Stimulated activated CD8-positive, alpha-beta memory T cell treated with anti-CD3 and anti-CD28 coated beads, Interleukin-2, amount 100 ng/mL, for 48 hours (primary cell): ENCODE measurements at regions not wholly inside any gene's neighbourhood (a gene's known extent, or its start where the extent isn't known, plus 50 kb on each side); places are given as distances from the start of the nearest gene placed in this dataset.

ENCODE experiments used
- DNase-seq, 2 donors: peaks; one replicate each; pipeline ENCODE4 v3.0.0-alpha.2; 2020; ENCODE audit warnings: low read depth in 2 of 2

- no peak for DNase-seq
Measured at GRCh38 chr1:81577004-81577697, 223.6 kb upstream of the ADGRL2 start.

DNA sequence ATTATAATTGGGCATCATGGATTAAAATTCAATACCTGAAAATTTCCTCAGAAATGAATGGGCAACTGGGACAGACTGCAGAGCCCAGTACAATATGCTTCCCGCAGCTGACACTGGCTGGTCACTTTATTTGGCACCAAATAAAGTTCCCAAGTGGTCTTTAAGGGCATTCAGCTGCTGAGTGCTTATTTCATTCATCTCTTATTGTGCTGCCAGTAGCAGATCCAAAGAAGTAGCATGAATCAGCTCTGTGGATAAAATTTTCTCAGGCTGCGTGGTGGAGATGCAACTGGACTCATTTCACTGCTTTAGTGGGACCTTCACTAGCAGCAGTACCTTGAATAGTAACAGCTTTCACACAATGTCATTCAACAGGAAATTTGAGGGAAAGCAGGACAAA is 226.3 kb upstream of the ADGRL2 start:
- no peak for DNase-seq

- no peak for DNase-seq
Measured at GRCh38 chr1:81573458-81573857, 227.3 kb upstream of the ADGRL2 start.

GRCh38 chr1:81571946-81572345 is 228.8 kb upstream of the ADGRL2 start:
- no peak for DNase-seq

- DNase-seq: no peak
Measured at GRCh38 chr1:81569761-81570160, 231.0 kb upstream of the ADGRL2 start.

GRCh38 chr1:81563632-81564031 is 237.1 kb upstream of the ADGRL2 start:
- no peak for DNase-seq

DNA sequence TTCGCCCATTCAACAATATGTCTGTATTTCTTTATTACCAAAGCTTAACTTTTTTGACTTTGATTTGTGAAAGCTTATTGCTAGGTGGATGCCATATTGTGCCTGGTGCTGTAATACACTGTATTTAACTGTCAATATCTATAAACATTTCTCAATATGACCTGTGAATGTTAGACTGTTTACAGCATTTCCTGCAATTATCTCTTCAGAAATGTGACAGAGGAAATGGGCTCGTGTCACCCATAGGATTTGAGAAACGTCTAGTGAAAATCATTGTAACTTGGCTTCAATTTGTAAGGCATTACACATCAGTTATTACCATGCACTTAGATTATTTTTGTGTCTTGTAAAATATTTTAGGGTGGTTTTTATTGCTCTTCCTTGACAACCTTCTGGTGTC is 237.8 kb upstream of the ADGRL2 start:
- no peak for DNase-seq

GRCh38 chr1:81560629-81561028 is 240.1 kb upstream of the ADGRL2 start:
- DNase-seq: no peak

DNA sequence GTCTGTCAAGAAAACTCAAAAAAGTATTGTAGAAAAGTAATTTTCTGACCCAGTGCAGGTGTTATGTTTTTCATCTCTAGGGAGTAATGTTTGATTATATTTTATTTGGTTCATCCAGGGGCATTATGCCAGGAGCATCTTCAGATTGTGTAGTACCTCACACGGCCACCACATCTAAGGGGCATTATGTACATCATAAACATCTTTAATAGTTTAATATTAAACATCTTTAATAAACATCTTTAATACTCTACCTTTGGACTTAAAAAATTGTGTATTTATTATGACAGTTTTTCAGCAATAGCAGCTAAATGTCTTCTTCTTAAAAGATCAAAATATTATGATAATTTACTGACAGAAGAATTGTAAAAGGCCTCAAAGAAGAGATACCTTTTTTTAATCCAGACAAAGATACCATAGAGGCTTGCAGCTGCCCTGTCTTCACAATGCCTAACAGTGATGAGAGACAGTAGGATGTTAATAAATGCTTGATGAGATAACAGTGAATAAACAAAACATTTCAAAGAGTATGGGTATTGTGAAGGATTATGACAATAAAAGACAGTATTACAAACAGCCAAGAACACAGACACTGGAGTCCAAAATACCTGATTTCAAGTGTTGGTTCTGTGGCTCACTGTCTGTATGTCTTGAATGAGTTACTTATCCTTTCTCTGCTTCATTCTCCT is 240.9 kb upstream of the ADGRL2 start:
- DNase-seq: no peak

DNA sequence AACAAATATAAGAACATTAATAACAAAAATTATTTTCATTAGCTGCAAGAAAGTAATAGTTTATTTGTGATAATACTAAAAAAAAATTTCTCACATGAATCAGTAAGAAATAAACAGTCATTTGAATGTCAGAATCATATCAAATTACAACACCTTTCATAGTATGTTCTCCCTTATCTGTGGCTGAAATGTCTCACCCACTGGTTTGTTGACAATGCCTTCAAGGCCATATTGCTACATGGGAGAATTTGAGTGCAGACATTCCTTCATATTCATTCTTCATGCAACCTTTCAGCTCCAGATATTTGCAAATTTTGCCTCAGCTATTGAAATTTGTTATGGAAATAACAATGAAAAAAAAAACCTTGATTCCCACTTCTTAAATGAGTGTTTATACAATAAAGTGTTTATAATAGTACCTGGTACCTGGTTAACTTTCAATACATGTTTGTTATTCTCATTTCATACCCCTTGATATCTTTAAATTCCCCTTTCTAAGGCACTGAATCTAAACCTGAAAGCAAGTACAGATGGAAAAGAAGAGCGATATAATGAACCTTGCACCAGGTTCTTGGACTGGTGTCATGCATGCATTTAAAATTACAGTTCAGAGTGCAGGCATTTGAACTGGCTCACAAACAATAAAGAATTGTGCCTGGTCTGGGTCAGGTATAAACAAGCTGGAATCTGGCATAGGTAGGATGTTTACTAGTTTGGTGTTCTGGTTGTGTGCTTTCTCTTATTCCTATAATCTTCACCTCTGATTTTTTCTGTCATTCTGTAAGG is 242.2 kb upstream of the ADGRL2 start:
- no peak for DNase-seq

DNA sequence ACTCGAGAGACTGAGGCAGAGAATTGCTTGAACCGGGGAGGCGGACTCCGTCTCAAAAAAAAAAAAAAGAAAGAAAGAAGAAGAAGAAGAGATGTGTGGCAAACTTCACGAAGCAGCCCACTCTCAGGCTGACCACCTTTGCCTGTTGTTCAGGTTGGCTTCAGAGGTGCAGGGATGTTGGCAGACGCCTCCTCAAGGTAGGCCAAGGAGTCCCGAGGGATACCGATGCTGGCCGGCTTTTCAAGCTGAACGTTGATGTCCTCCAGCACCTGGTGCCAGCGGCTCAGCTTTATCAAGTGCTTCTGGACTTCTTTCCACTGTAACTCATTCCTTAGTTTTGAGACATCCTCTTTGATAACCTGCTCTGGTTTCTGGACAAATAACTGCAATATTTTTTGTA is 243.8 kb upstream of the ADGRL2 start:
- no peak for DNase-seq

- DNase-seq: no peak
Measured at GRCh38 chr1:81554534-81554933, 246.2 kb upstream of the ADGRL2 start.

DNA sequence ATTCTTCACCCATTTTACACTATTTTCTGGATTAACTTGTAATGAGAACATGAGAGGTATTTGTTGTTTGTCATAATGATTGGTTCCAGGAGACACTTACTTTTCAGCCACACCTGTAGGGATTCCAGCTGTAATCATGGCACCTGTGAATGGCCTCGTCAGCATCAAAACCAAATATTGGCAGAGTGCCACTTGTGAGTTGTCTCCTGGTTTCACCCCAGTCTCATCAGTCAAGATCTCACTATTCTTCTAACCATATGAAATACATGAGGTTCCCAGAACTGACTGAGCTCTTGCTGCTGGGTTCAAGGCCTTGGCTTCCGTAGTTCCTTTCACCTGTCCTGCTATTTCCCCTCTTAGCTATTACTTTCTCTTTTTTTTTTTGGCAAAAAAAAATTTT is 246.6 kb upstream of the ADGRL2 start:
- no peak for DNase-seq

DNA sequence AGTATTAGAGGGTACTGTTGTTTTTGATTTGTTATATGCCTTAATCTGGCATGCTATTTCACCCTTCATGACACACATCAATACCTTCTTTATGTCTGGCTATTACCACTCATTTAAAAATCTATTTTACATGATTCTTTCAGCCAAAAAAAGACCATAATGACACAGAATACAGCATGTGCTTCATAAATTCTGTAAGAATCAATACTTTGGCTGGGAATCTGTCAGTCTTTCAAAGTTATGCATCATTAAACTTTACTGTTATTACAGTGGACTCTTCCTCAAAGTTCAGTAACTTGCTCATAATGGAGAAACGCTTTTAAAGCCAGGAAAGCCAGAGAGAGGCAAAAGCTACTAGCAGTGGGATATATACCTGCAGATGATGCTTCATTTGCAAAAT is 247.2 kb upstream of the ADGRL2 start:
- DNase-seq: no peak

- DNase-seq: no peak
Measured at GRCh38 chr1:81551946-81552345, 248.8 kb upstream of the ADGRL2 start.

DNA sequence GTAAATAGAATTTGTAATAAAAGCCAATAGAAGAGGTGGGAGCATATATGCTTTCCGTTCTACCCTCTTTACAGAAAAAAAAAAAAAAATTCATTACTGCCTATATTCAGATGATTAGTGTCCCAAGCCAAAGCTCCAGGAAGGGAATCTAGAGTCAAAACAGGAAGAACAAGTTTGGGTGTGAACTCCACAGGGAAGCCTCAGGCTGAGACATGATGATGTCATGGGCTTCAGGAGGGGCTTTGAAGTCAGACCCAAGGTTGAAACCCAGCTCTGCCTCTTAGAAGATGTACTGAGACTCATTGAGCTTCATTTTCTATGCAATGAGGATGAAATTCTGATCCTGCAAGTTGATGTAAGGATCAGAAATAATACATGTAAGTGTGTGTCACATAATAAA is 250.0 kb upstream of the ADGRL2 start:
- DNase-seq: no peak

DNA sequence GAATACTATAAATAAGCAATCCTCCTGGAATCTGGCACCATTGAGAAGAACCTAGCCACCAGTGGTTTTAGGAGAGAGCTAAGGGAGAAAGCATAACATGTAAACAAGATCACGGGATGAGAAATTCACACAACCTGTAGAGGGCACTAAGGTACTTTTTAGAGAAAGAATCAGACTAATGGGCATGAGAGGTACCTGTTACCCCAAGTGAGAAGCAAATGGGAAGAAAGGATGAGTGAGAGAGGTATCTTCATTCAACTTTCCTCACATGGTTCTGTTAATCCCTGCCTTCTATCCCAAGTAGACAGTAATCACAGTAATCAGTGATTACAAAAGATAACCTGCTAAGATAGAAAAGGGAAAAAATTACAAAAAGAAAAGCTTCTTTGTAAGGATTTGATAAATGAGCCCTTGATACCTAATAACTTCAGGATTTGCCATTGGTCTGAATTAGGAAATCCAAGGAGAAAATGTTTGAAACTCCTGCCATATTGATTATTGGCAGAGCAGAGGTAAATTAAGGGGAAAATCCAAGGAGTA is 251.1 kb upstream of the ADGRL2 start:
- DNase-seq: no peak

GRCh38 chr1:81548918-81549587 is 251.7 kb upstream of the ADGRL2 start:
- DNase-seq: no peak

DNA sequence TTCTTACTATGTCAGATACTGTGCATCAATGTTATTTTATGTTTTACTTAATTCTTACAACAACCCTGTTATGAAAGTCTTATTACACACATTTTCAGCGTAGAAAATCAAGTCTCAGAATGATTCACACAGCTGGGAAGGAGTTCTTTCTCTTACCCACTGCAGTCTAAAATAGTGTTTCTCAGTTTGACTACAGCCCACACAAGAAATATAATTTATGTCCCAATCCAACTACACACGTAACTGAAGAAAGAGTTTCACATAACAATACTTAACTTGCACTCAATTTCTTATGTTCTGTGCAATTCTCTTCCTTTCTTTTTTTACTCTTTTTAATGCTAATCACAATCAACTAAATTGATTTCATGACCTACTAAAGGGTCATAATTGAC is 252.8 kb upstream of the ADGRL2 start:
- DNase-seq: no peak

- no peak for DNase-seq
Measured at GRCh38 chr1:81547261-81547911, 253.3 kb upstream of the ADGRL2 start.

- no peak for DNase-seq
Measured at GRCh38 chr1:81545734-81546133, 255.0 kb upstream of the ADGRL2 start.

GRCh38 chr1:81543764-81544163 is 257.0 kb upstream of the ADGRL2 start:
- no peak for DNase-seq
